H1 (cell line): ENCODE measurements at regions not wholly inside any gene's neighbourhood (a gene's known extent, or its start where the extent isn't known, plus 50 kb on each side); places are given as distances from the start of the nearest gene placed in this dataset.

Experiments used
- CHD1 ChIP-seq: IDR thresholded peaks from 2 replicates; pipeline ENCODE4 v1.6.1; 2012; ENCODE audit warnings: low read depth, low read length, improper control_type of control experiment
- EGR1 ChIP-seq: IDR thresholded peaks from 2 replicates; pipeline ENCODE4 v1.6.1; 2011; ENCODE audit warnings: low read depth, low read length, borderline replicate concordance
- YY1 ChIP-seq: IDR thresholded peaks from 2 replicates; pipeline ENCODE4 v1.6.1; 2011; ENCODE audit warnings: low read depth, mild to moderate bottlenecking, low read length
- TF ChIP-seq, protein P1 (sequence below): IDR thresholded peaks from 2 replicates; pipeline ENCODE4 v1.6.1; 2011; ENCODE audit warnings: low read depth, mild to moderate bottlenecking, low read length; ENCODE audit not compliant: insufficient read depth

GRCh38 chr10:2038036-2038435, 300.7 kb upstream of the ADARB2 start (continued):
- no peak for TF ChIP-seq EGR1
- TF ChIP-seq CHD1: no peak
- no peak for TF ChIP-seq YY1
- TF ChIP-seq, protein P1, sequence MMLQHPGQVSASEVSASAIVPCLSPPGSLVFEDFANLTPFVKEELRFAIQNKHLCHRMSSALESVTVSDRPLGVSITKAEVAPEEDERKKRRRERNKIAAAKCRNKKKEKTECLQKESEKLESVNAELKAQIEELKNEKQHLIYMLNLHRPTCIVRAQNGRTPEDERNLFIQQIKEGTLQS: no peak
